Heart right ventricle (tissue), 16 donors: ENCODE measurements at regions not wholly inside any gene's neighbourhood (a gene's known extent, or its start where the extent isn't known, plus 50 kb on each side); places are given as distances from the start of the nearest gene placed in this dataset.

Source experiments
- ATAC-seq, 8 donors: fragments of 200-7000 bp; cut with Tn5 transposase; one replicate each; pipeline ENCODE4 v1.9.1; 2020; ENCODE audit warnings: mild to moderate bottlenecking in 8 of 8, moderate library complexity in 8 of 8, moderate number of reproducible peaks in 1 of 8
- DNase-seq, 2 donors: peaks; one replicate each; pipeline ENCODE4 v3.0.0-alpha.2; 2020
- H3K27ac ChIP-seq, 10 donors: fragments of 200-600 bp; sonication (generic) in 2 of 10; one replicate each; pipeline versions ENCODE4 v1.5.0 to v1.8.0; 2020 to 2022; ENCODE audit warnings: mild to moderate bottlenecking in 3 of 10
- H3K27me3 ChIP-seq, 7 donors: fragments of 200-600 bp; one replicate each; pipeline ENCODE4 v1.8.0; 2021 to 2022; ENCODE audit warnings: mild to moderate bottlenecking in 2 of 7
- H3K36me3 ChIP-seq, 9 donors: fragments of 200-600 bp; sonication (generic) in 1 of 9; one replicate each; pipeline versions ENCODE4 v1.5.0 to v1.8.0; 2020 to 2022; ENCODE audit warnings: mild to moderate bottlenecking in 2 of 9
- H3K4me1 ChIP-seq, 9 donors: fragments of 200-600 bp; sonication (generic) in 1 of 9; one replicate each; pipeline versions ENCODE4 v1.5.0 to v1.8.0; 2020 to 2022; ENCODE audit warnings: mild to moderate bottlenecking in 4 of 9
- H3K4me3 ChIP-seq, 10 donors: fragments of 200-600 bp; sonication (generic) in 2 of 10; one replicate each; pipeline versions ENCODE4 v1.5.0 to v1.8.0; 2020 to 2022; ENCODE audit warnings: mild to moderate bottlenecking in 7 of 10, moderate library complexity in 2 of 10
- H3K9me3 ChIP-seq, 11 donors: fragments of 200-600 bp in 10 of 11; sonication (generic) in 2 of 11; one replicate each; pipeline versions ENCODE4 v1.5.0 to v1.8.0; 2013 to 2022; ENCODE audit warnings: mild to moderate bottlenecking in 2 of 11, control low read depth in 1 of 11, moderate library complexity in 1 of 11
- WGBS, 2 donors: extraction: QIAGEN DNeasy Blood & Tissue Kit; methylation state at CpG; one replicate each; pipeline ENCODE4 v1.1.7; 2013; ENCODE audit warnings: inconsistent platforms in 1 of 2; 5-methylcytosine and 5-hydroxymethylcytosine counted together
- intact Hi-C, 10 donors: fragments of 100-400 bp; cut with DNase I; formaldehyde crosslinking; loops; one replicate each; pipeline versions ENCODE4 v1.11.1 to v1.14.2; 2022
- TF ChIP-seq, protein P1 (sequence below), 9 donors: fragments of 200-600 bp; sonication (generic) in 2 of 9; IDR thresholded peaks; one replicate each; pipeline versions ENCODE4 v1.5.0 to v1.8.0; 2021 to 2022; ENCODE audit warnings: antibody characterized with exemption in 9 of 9, mild to moderate bottlenecking in 5 of 9, moderate library complexity in 1 of 9
- donor health status: Arrhythmogenic right ventricular cardiomyopathy.
- donor health status: ischemic (EF 13 %, LVEDD 7.1; RV severe dilation, severe dysfunction).
- donor health status: healthy with polysubstance abuse.
- donor health status: DM: no; HTN: yes; CAD: no.
- donor health status: DM: no; HTN: no; CAD: no.
- donor health status: ischemic (EF 25% LVEDD 6.9; RV normal size, moderate dysfunction).
- donor health status: ischemic (EF 25% LVEDD 5.7; RV mildly dilated, moderate dysfunction).
- donor health status: healthy.
- donor health status: DM: yes; HTN: yes; CAD: no.
- donor health status: Ischemic cardiomyopathy.
- donor health status: ischemic (EF 35%, LVEDD 5.7; RV mildly dilated, moderate dysfunction).
- donor health status: nonischemic (EF 11% LVEDD 7.7; RV severe dilation, severe dysfunction).
- donor health status: DM: yes; HTN: yes; CAD: no.
- donor health status: PGD.
- donor health status: ischemic (EF 29% LVEDD 5.4; RV normal size, mild dysfunction).
- donor health status: nonischemic (EF 23%, LVEDD 6.1; RV moderate dilation, normal function).

GRCh38 chr9:130779153-130779855 lies 55.8 kb upstream of the ABL1 start:
- peaks cover 0 to 53% (median 36%) of the 10 kb centered on the region in 9 donors for H3K4me1 ChIP-seq
- peak overlapping the region in 8 of 10 donors; percentile 67 to 89 (median 84) for H3K27ac ChIP-seq

GRCh38 chr9:130780415-130780814 lies 54.6 kb upstream of the ABL1 start:
- DNase-seq (no peak), ATAC-seq (peak in 5 of 8 donors; percentile 16 to 46 (median 33))
- 45 to 68% methylated on average over 4 of the region's 4 CpGs for WGBS, 2 donors
- peak overlapping the region; percentile 61 to 89 (median 84) for H3K27ac ChIP-seq
- TF ChIP-seq, protein P1, sequence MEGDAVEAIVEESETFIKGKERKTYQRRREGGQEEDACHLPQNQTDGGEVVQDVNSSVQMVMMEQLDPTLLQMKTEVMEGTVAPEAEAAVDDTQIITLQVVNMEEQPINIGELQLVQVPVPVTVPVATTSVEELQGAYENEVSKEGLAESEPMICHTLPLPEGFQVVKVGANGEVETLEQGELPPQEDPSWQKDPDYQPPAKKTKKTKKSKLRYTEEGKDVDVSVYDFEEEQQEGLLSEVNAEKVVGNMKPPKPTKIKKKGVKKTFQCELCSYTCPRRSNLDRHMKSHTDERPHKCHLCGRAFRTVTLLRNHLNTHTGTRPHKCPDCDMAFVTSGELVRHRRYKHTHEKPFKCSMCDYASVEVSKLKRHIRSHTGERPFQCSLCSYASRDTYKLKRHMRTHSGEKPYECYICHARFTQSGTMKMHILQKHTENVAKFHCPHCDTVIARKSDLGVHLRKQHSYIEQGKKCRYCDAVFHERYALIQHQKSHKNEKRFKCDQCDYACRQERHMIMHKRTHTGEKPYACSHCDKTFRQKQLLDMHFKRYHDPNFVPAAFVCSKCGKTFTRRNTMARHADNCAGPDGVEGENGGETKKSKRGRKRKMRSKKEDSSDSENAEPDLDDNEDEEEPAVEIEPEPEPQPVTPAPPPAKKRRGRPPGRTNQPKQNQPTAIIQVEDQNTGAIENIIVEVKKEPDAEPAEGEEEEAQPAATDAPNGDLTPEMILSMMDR (IDR thresholded peaks at IDR 0.05) = no peak
- H3K27me3 ChIP-seq = no peaks in the 10 kb centered on the region
- intact Hi-C loops = loop anchor here in 6 of 10 donors (5.0 to 10.0 kb wide), 6 partner anchors 33 to 67 kb away; partner anchors contain the start of gene ABL1 (in 3 of the 6)
- H3K9me3 ChIP-seq = peaks cover 0 to 9% (median 0%) of the 10 kb centered on the region in 11 donors
- H3K36me3 ChIP-seq = no peaks in the 10 kb centered on the region
- peak overlapping the region in 7 of 10 donors; percentile 16 to 43 (median 29) for H3K4me3 ChIP-seq
- peaks cover 0 to 59% (median 42%) of the 10 kb centered on the region in 9 donors for H3K4me1 ChIP-seq

More at GRCh38 chr9:130779153-130779855, 55.8 kb upstream of the ABL1 start:
- intact Hi-C loops = no loop called here
- H3K27me3 ChIP-seq = no peaks in the 10 kb centered on the region
- H3K4me3 ChIP-seq = no peak overlapping the region
- H3K9me3 ChIP-seq = peaks cover 0 to 16% (median 0%) of the 10 kb centered on the region in 11 donors
- no peak for DNase-seq
- 85 to 88% methylated on average over 9 of the region's 9 CpGs for WGBS, 2 donors
- ATAC-seq = no peak
- TF ChIP-seq, protein P1 (IDR thresholded peaks at IDR 0.05) = no peak
- H3K36me3 ChIP-seq = no peaks in the 10 kb centered on the region

DNA sequence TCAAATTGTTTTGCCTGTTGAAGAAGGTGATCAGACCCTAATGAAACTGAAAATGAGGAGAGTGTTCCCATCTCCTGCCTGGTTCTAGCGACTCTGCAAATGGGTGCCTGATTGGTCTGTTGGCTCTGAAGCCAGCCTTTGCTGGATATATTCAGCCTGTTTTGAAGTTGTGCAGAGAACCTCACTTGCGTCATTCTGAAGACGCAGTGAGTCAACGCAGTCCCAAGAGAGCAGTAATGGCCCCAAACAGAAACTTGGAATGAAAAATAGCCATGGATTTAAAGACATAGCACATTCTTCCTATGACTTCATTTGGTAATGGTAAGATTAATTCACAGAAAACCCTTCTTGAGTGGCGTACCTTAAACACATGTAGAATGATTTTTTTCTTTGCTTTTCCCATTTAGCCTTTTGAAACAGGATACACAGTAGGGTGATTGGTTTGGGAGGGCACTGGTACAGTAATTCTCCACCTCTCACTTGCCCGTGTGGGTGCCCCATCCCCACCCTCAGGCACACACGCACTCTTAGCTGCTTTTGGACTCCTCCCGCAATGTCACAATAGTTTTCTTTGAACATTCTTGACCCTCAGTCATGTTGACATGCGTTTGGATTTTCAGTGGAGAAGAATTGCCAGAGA lies 54.1 kb upstream of the ABL1 start:
- no peaks in the 10 kb centered on the region for H3K27me3 ChIP-seq
- intact Hi-C loops = loop anchor here in 6 of 10 donors (5.0 to 10.0 kb wide), 6 partner anchors 34 to 66 kb away; partner anchors contain the start of gene ABL1 (in 3 of the 6)
- H3K4me1 ChIP-seq = peaks cover 0 to 61% (median 48%) of the 10 kb centered on the region in 9 donors
- H3K36me3 ChIP-seq = no peaks in the 10 kb centered on the region
- peaks cover 0 to 3% (median 0%) of the 10 kb centered on the region in 11 donors for H3K9me3 ChIP-seq
- H3K27ac ChIP-seq = peak overlapping the region; percentile 61 to 89 (median 84)
- ATAC-seq (peak; percentile 75 to 94 (median 90)), DNase-seq (peak in 1 of 2 donors; percentile 86)
- WGBS, 2 donors = 51 to 53% methylated on average over 9 of the region's 9 CpGs
- TF ChIP-seq, protein P1 (IDR thresholded peaks at IDR 0.05) = no peak
- H3K4me3 ChIP-seq = peak overlapping the region in 7 of 10 donors; percentile 16 to 43 (median 29)

DNA sequence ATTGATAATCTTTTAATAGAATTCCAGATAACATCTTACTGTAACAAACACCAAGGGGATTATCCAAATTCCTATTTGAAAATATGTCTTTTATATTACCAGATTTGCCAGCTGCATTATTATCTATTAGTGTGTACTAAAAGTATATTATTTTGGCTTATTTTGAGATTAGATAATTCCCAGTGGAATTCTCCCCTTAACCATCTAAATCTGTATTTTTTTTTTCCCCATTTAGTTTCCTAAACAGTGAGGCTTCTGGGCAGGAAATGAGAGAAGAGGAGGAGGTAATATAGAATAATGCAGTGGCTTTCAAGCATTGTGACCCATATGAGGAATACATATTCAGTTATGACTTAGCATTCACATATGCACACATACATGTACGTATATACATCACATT lies 53.5 kb upstream of the ABL1 start:
- TF ChIP-seq, protein P1 (IDR thresholded peaks at IDR 0.05) = no peak
- Histone ChIP-seq H3K27ac (peak overlapping the region; percentile 15 to 89 (median 84)), H3K27me3 (no peaks in the 10 kb centered on the region), H3K9me3 (no peaks in the 10 kb centered on the region), H3K4me1 (peaks cover 0 to 67% (median 52%) of the 10 kb centered on the region in 9 donors), H3K36me3 (no peaks in the 10 kb centered on the region), H3K4me3 (peak overlapping the region in 4 of 10 donors; percentile 22 to 43 (median 36))
- 71 to 76% methylated on average over 1 of the region's 1 CpG for WGBS, 2 donors
- intact Hi-C loops = loop anchor here in 6 of 10 donors (5.0 to 10.0 kb wide), 6 partner anchors 34 to 66 kb away; partner anchors contain the start of gene ABL1 (in 3 of the 6)
- ATAC-seq (no peak), DNase-seq (no peak)
